H1 (cell line): ENCODE measurements at regions not wholly inside any gene's neighbourhood (a gene's known extent, or its start where the extent isn't known, plus 50 kb on each side); places are given as distances from the start of the nearest gene placed in this dataset.

Experiments
- CTCF ChIP-seq, 3 experiments: IDR thresholded peaks; 1 replicate in 2 of 3; 2 replicates in 1 of 3; pipeline versions ENCODE4 v1.5.1 to v1.6.1; 2011; ENCODE audit warnings: low read length in 3 of 3, mild to moderate bottlenecking in 3 of 3, inconsistent platforms in 2 of 3, low read depth in 1 of 3, moderate library complexity in 1 of 3; ENCODE audit not compliant: insufficient read depth in 1 of 3; ENCODE audit errors: control extremely low read depth in 1 of 3
- JUN ChIP-seq: IDR thresholded peaks from 2 replicates; pipeline ENCODE4 v1.6.1; 2011; ENCODE audit warnings: low read depth, mild to moderate bottlenecking, improper control_type of control experiment, low read length
- RNF2 ChIP-seq: fragments of 200-900, 300-1000 bp; sonication (generic); IDR thresholded peaks from 2 replicates; pipeline ENCODE4 v1.7.1; 2016; ENCODE audit warnings: borderline replicate concordance, low read depth, mild to moderate bottlenecking, antibody characterized with exemption, low read length; ENCODE audit not compliant: poor library complexity, severe bottlenecking; ENCODE audit errors: missing control alignments
- SIX5 ChIP-seq: IDR thresholded peaks from 2 replicates; pipeline ENCODE4 v1.6.1; 2011; ENCODE audit warnings: mild to moderate bottlenecking, low read depth, low read length

GRCh38 chr1:203406446-203407045 lies 55.6 kb upstream of the FMOD start:
- TF ChIP-seq RNF2 (no peak), CTCF (IDR thresholded peaks at IDR 0.05; ENCODE audit: control extremely low read depth in 1 of 3, insufficient read depth in 1 of 3, low read depth in 1 of 3, low read length in 3 of 3) (no peak), SIX5 (no peak), JUN (no peak)
